CD4-positive, alpha-beta T cell (primary cell): ENCODE measurements at regions not wholly inside any gene's neighbourhood (a gene's known extent, or its start where the extent isn't known, plus 50 kb on each side); places are given as distances from the start of the nearest gene placed in this dataset.

Experiments used
- ATAC-seq: fragments of 200-7000 bp; cut with Tn5 transposase; one replicate; pipeline ENCODE4 v1.10.0; 2022; ENCODE audit warnings: mild to moderate bottlenecking; ENCODE audit not compliant: poor library complexity
- CTCF ChIA-PET: fragments of 350-600 bp; sonication (Branson Sonifier 250); formaldehyde crosslinking; loops from one replicate; lab custom pipeline; 2021; ENCODE audit warnings: antibody characterized with exemption, inconsistent platforms; lab: Charles Lee
- POLR2A ChIA-PET: fragments of 350-600 bp; sonication (Branson Sonifier 250); formaldehyde crosslinking; loops from one replicate; lab custom pipeline; 2021; ENCODE audit warnings: antibody characterized with exemption, inconsistent platforms; lab: Charles Lee
- DNase-seq, 14 experiments: peaks; one replicate each; pipeline ENCODE4 v3.0.0-alpha.2; 2013 to 2020; ENCODE audit warnings: mixed read lengths in 2 of 14
- H3K27ac ChIP-seq, 2 donors: one replicate each; pipeline versions ENCODE4 v1.5.1 to v1.7.0; 2013; ENCODE audit warnings: low read length in 2 of 2, low read depth in 1 of 2, mild to moderate bottlenecking in 1 of 2
- H3K27me3 ChIP-seq, 2 experiments: 1 replicate in 1 of 2; 2 replicates in 1 of 2; pipeline versions ENCODE4 v1.6.1 to v1.7.0; 2013; ENCODE audit warnings: low read length in 2 of 2, control low read depth in 1 of 2, mild to moderate bottlenecking in 1 of 2, moderate library complexity in 1 of 2; ENCODE audit not compliant: insufficient read depth in 2 of 2, control insufficient read depth in 1 of 2
- H3K36me3 ChIP-seq: one replicate; pipeline ENCODE4 v1.6.1; 2013; ENCODE audit warnings: low read length, control low read depth; ENCODE audit not compliant: insufficient read depth
- H3K4me1 ChIP-seq: one replicate; pipeline ENCODE4 v1.6.1; 2013; ENCODE audit warnings: low read length, control low read depth; ENCODE audit not compliant: insufficient read depth
- H3K4me3 ChIP-seq: one replicate; pipeline ENCODE4 v1.5.1; 2013; ENCODE audit warnings: mild to moderate bottlenecking, low read length, moderate library complexity
- H3K9me3 ChIP-seq, 2 experiments: 1 replicate in 1 of 2; 2 replicates in 1 of 2; pipeline versions ENCODE4 v1.6.1 to v1.7.0; 2013; ENCODE audit warnings: low read length in 2 of 2, mild to moderate bottlenecking in 2 of 2, control low read depth in 1 of 2, moderate library complexity in 1 of 2; ENCODE audit not compliant: control insufficient read depth in 1 of 2, insufficient read depth in 1 of 2
- H3K27ac Mint-ChIP-seq: one replicate; pipeline ENCODE4 v1.8.0; 2020; ENCODE audit warnings: mixed read lengths
- H3K27me3 Mint-ChIP-seq: one replicate; pipeline ENCODE4 v1.8.0; 2021; ENCODE audit warnings: mixed read lengths
- H3K36me3 Mint-ChIP-seq: one replicate; pipeline ENCODE4 v1.8.0; 2021; ENCODE audit warnings: low read depth, mixed read lengths
- H3K4me1 Mint-ChIP-seq: one replicate; pipeline ENCODE4 v1.8.0; 2021; ENCODE audit warnings: low read depth, mixed read lengths
- H3K4me3 Mint-ChIP-seq: one replicate; pipeline ENCODE4 v1.8.0; 2020; ENCODE audit warnings: mild to moderate bottlenecking, mixed read lengths
- H3K9me3 Mint-ChIP-seq: one replicate; pipeline ENCODE4 v1.8.0; 2020; ENCODE audit warnings: mixed read lengths
- intact Hi-C, 2 experiments: fragments of 100-400 bp; cut with DNase I in 1 of 2; cut with micrococcal nuclease in 1 of 2; formaldehyde crosslinking; loops; one replicate each; pipeline versions ENCODE4 v1.15.1 to v1.9.0; 2023 to 2025; cut with DNase I, micrococcal nuclease
- TF ChIP-seq, protein P1 (sequence below): fragments of 200-600 bp; IDR thresholded peaks from one replicate; pipeline ENCODE4 v1.8.0; 2022; ENCODE audit warnings: antibody characterized with exemption, mild to moderate bottlenecking

DNA sequence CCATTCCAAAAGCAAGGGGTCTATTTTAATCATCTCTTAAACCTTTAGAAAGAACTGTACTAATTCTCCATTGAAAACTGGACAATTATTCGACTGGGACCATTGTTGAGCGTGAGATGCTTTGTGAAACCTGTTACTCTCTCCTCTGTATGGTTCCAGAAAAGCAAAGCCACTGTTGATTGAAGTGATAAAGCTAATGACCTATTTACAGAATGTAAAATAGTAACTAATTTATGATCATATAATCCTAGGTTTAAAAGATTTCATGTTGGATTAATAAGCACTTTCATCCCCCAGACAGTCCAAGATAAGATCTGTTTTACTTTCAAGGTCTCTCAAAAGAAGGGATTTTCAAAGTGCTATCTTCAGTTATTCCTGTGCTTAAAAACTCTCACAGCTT is 614.5 kb downstream of the TMA16 start:
- H3K27ac Mint-ChIP-seq, result no peak overlapping the region
- H3K4me1 Mint-ChIP-seq, result no peaks in the 10 kb centered on the region
- no peaks in the 10 kb centered on the region for H3K9me3 ChIP-seq
- intact Hi-C loops, result no loop called here
- H3K27ac ChIP-seq, result no peak overlapping the region
- H3K36me3 ChIP-seq, result no peaks in the 10 kb centered on the region
- no peaks in the 10 kb centered on the region for H3K9me3 Mint-ChIP-seq
- DNase-seq, result no peak
- no peak for ATAC-seq
- no peaks in the 10 kb centered on the region for H3K27me3 Mint-ChIP-seq
- no peak overlapping the region for H3K4me3 ChIP-seq
- no peaks in the 10 kb centered on the region for H3K4me1 ChIP-seq
- H3K4me3 Mint-ChIP-seq, result no peak overlapping the region
- CTCF ChIA-PET, result no interaction called here
- no peaks in the 10 kb centered on the region for H3K27me3 ChIP-seq
- no peaks in the 10 kb centered on the region for H3K36me3 Mint-ChIP-seq
- POLR2A ChIA-PET, result no interaction called here
- TF ChIP-seq, protein P1, sequence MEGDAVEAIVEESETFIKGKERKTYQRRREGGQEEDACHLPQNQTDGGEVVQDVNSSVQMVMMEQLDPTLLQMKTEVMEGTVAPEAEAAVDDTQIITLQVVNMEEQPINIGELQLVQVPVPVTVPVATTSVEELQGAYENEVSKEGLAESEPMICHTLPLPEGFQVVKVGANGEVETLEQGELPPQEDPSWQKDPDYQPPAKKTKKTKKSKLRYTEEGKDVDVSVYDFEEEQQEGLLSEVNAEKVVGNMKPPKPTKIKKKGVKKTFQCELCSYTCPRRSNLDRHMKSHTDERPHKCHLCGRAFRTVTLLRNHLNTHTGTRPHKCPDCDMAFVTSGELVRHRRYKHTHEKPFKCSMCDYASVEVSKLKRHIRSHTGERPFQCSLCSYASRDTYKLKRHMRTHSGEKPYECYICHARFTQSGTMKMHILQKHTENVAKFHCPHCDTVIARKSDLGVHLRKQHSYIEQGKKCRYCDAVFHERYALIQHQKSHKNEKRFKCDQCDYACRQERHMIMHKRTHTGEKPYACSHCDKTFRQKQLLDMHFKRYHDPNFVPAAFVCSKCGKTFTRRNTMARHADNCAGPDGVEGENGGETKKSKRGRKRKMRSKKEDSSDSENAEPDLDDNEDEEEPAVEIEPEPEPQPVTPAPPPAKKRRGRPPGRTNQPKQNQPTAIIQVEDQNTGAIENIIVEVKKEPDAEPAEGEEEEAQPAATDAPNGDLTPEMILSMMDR, result no peak

DNA sequence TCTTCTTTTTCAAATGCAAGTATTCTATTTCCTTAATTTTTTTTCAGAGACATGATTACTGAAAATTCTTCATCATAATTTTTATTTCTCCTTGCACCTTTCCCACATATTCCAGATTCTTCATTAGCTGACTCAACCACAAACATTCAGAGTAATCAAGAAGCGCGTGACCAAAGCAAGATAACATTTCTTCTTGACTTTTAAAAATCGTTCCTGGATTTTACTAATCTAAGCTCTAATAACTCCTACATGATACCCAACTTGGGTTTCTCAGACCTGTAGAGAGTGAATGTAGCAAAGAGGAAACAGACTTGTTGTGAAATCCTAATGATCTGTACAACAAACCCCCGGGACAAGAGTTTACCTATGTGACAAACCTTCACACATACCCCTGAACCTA is 615.0 kb downstream of the TMA16 start:
- TF ChIP-seq, protein P1, result no peak
- Histone ChIP-seq H3K27me3 (no peaks in the 10 kb centered on the region), H3K4me3 (no peak overlapping the region), H3K9me3 (no peaks in the 10 kb centered on the region), H3K4me1 (no peaks in the 10 kb centered on the region), H3K27ac (no peak overlapping the region), H3K36me3 (no peaks in the 10 kb centered on the region)
- DNase-seq (no peak), ATAC-seq (no peak)
- Mint-ChIP-seq H3K4me3 (no peak overlapping the region), H3K4me1 (no peaks in the 10 kb centered on the region), H3K9me3 (no peaks in the 10 kb centered on the region), H3K27me3 (no peaks in the 10 kb centered on the region), H3K27ac (no peak overlapping the region), H3K36me3 (no peaks in the 10 kb centered on the region)
- POLR2A ChIA-PET, result no interaction called here
- CTCF ChIA-PET, result no interaction called here
- intact Hi-C loops, result no loop called here

DNA sequence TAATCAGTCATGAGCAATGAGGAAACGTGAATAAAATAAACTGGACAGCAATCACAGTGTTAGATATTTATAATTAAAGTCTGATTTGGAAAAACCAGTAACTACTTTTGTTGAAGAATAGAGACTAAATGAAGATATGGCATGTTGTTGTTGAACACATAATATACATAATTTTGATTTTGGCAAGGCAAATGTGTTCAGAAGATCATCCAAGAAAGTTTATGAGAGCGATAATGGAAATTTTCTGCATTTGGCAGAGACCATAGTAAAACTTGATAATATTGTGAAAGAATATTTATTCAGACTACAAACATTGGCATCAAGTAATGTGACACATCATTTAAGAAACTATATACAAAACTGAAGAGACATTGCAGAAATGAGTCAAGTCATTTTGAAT is 620.7 kb downstream of the TMA16 start:
- no peaks in the 10 kb centered on the region for H3K27me3 ChIP-seq
- ChIA-PET CTCF (no interaction called here), POLR2A (no interaction called here)
- Mint-ChIP-seq H3K4me1 (no peaks in the 10 kb centered on the region), H3K36me3 (no peaks in the 10 kb centered on the region), H3K9me3 (no peaks in the 10 kb centered on the region), H3K27ac (no peak overlapping the region), H3K27me3 (no peaks in the 10 kb centered on the region), H3K4me3 (no peak overlapping the region)
- no peaks in the 10 kb centered on the region for H3K36me3 ChIP-seq
- intact Hi-C loops, result no loop called here
- DNase-seq (no peak), ATAC-seq (no peak)
- TF ChIP-seq, protein P1, result no peak
- peaks cover 0 to 4% of the 10 kb centered on the region in 2 experiments for H3K9me3 ChIP-seq
- H3K4me3 ChIP-seq, result no peak overlapping the region
- H3K27ac ChIP-seq, result no peak overlapping the region
- H3K4me1 ChIP-seq, result no peaks in the 10 kb centered on the region
